Ovary (tissue), 3 donors: ENCODE measurements at regions not wholly inside any gene's neighbourhood (a gene's known extent, or its start where the extent isn't known, plus 50 kb on each side); places are given as distances from the start of the nearest gene placed in this dataset.

Experiments used
- CTCF ChIP-seq, 3 donors: fragments of 450-650 bp in 2 of 3; fragments of 200-600 bp in 1 of 3; IDR thresholded peaks; one replicate each; pipeline versions ENCODE4 v1.5.1 to v1.8.0; 2016 to 2022; ENCODE audit warnings: antibody characterized with exemption in 3 of 3, mild to moderate bottlenecking in 1 of 3
- EP300 ChIP-seq: sonication (generic); formaldehyde crosslinking; IDR thresholded peaks from one replicate; pipeline ENCODE4 v1.6.1; 2017; ENCODE audit warnings: antibody characterized with exemption
- POLR2A ChIP-seq: fragments of 450-650 bp; IDR thresholded peaks from one replicate; pipeline ENCODE4 v1.6.1; 2017; ENCODE audit warnings: antibody characterized with exemption, mild to moderate bottlenecking, moderate library complexity
- donor health status: DM: no; HTN: no; CAD: no.

GRCh38 chr5:133750356-133750755 lies 138.0 kb upstream of the FSTL4 start:
- TF ChIP-seq POLR2A (no peak), CTCF (IDR thresholded peaks at IDR 0.05) (no peak), EP300 (no peak)
